ENCODE measurements at regions not wholly inside any gene's neighbourhood (a gene's known extent, or its start where the extent isn't known, plus 50 kb on each side); places are given as distances from the start of the nearest gene placed in this dataset.

DNA sequence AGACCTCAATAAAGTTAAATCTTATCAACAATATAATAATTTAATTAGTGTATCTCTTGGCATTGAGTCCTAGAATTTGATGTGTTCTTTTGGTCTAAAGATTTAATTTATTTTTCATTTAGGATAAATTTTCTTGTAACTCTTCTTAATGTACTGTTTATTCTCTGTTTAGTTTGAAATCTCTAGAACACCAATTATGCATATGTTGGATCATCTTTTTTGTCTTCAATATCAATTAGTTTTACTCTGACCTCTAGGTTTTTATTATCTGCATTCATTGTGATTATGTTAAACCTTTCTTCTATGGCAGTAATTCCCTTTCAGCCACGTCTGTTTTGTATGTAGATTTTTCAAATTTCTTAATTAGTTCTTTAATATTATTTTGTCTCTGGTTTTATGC, 93.8 kb upstream of the ARHGEF7 start:
- H3K36me3 Mint-ChIP-seq (ENCODE audit: insufficient read depth, unreplicated experiment) = no peaks in the 10 kb centered on the region
- peaks cover 19% of the 10 kb centered on the region for H3K9me3 Mint-ChIP-seq (ENCODE audit: unreplicated experiment)
- no TSS peak for BruUV-seq (replicated peaks)
- POLR2A ChIA-PET = no interaction called here
- CTCF ChIA-PET = no interaction called here
- no peak for DNase-seq (ENCODE audit: unreplicated experiment)
- H3K4me3 Mint-ChIP-seq (ENCODE audit: unreplicated experiment) = no peak overlapping the region
- intact Hi-C loops (cut with micrococcal nuclease) = no loop called here
- no peak for TF ChIP-seq CTCF (IDR thresholded peaks at IDR 0.05; ENCODE audit: unreplicated experiment)
- H3K27me3 Mint-ChIP-seq (ENCODE audit: insufficient read depth, unreplicated experiment) = no peaks in the 10 kb centered on the region
- H3K27ac Mint-ChIP-seq (ENCODE audit: low read depth, unreplicated experiment) = no peak overlapping the region
- H3K4me1 Mint-ChIP-seq (ENCODE audit: insufficient read depth, unreplicated experiment) = no peaks in the 10 kb centered on the region

- TF ChIP-seq CTCF (IDR thresholded peaks at IDR 0.05; ENCODE audit: unreplicated experiment) = no peak
- intact Hi-C loops (cut with micrococcal nuclease) = no loop called here
- Mint-ChIP-seq H3K36me3 (ENCODE audit: insufficient read depth, unreplicated experiment) (no peaks in the 10 kb centered on the region), H3K27me3 (ENCODE audit: insufficient read depth, unreplicated experiment) (no peaks in the 10 kb centered on the region), H3K9me3 (ENCODE audit: unreplicated experiment) (peaks cover 19% of the 10 kb centered on the region), H3K27ac (ENCODE audit: low read depth, unreplicated experiment) (no peak overlapping the region), H3K4me1 (ENCODE audit: insufficient read depth, unreplicated experiment) (no peaks in the 10 kb centered on the region), H3K4me3 (ENCODE audit: unreplicated experiment) (no peak overlapping the region)
- DNase-seq (ENCODE audit: unreplicated experiment) = no peak
- CTCF ChIA-PET = no interaction called here
- POLR2A ChIA-PET = no interaction called here
- BruUV-seq (replicated peaks) = no TSS peak
These were observed 94.6 kb upstream of the ARHGEF7 start for GRCh38 chr13:111020546-111020945.

GRCh38 chr13:111020021-111020420, 95.1 kb upstream of the ARHGEF7 start:
- Mint-ChIP-seq H3K4me1 (ENCODE audit: insufficient read depth, unreplicated experiment) (no peaks in the 10 kb centered on the region), H3K27ac (ENCODE audit: low read depth, unreplicated experiment) (no peak overlapping the region), H3K9me3 (ENCODE audit: unreplicated experiment) (peaks cover 19% of the 10 kb centered on the region), H3K36me3 (ENCODE audit: insufficient read depth, unreplicated experiment) (no peaks in the 10 kb centered on the region), H3K27me3 (ENCODE audit: insufficient read depth, unreplicated experiment) (no peaks in the 10 kb centered on the region), H3K4me3 (ENCODE audit: unreplicated experiment) (no peak overlapping the region)
- intact Hi-C loops (cut with micrococcal nuclease) = no loop called here
- TF ChIP-seq CTCF (IDR thresholded peaks at IDR 0.05; ENCODE audit: unreplicated experiment) = no peak
- no TSS peak for BruUV-seq (replicated peaks)
- ChIA-PET POLR2A (no interaction called here), CTCF (no interaction called here)
- no peak for DNase-seq (ENCODE audit: unreplicated experiment)

GRCh38 chr13:111017755-111018459, 97.2 kb upstream of the ARHGEF7 start:
- H3K36me3 Mint-ChIP-seq (ENCODE audit: insufficient read depth, unreplicated experiment) = no peaks in the 10 kb centered on the region
- POLR2A ChIA-PET = no interaction called here
- intact Hi-C loops (cut with micrococcal nuclease) = no loop called here
- peaks cover 19% of the 10 kb centered on the region for H3K9me3 Mint-ChIP-seq (ENCODE audit: unreplicated experiment)
- H3K27me3 Mint-ChIP-seq (ENCODE audit: insufficient read depth, unreplicated experiment) = no peaks in the 10 kb centered on the region
- H3K27ac Mint-ChIP-seq (ENCODE audit: low read depth, unreplicated experiment) = no peak overlapping the region
- no TSS peak for BruUV-seq (replicated peaks)
- no peak for TF ChIP-seq CTCF (IDR thresholded peaks at IDR 0.05; ENCODE audit: unreplicated experiment)
- H3K4me3 Mint-ChIP-seq (ENCODE audit: unreplicated experiment) = no peak overlapping the region
- CTCF ChIA-PET = no interaction called here
- H3K4me1 Mint-ChIP-seq (ENCODE audit: insufficient read depth, unreplicated experiment) = no peaks in the 10 kb centered on the region
- DNase-seq (ENCODE audit: unreplicated experiment) = no peak
